ENCODE measurements at regions not wholly inside any gene's neighbourhood (a gene's known extent, or its start where the extent isn't known, plus 50 kb on each side); places are given as distances from the start of the nearest gene placed in this dataset.

DNA sequence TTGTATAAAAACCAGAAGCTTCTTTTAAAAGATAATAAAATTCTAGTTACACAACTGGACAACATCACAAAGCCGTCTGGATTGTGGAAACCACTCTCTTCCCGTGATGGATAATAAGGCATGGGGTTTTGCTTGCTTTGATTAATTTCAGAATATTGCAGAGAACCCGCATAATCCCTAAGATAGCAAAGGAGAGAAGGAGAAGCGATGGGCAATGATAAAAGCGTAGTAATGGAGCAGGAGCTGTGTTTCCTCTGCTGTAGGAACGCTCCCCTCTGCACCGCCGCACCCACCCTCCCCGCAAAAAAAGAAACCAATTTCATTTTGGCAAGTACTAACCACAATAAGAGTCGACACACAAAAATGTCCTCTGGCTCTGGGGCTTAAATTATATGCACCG, 340.9 kb upstream of the PSMD7 start:
- TF ChIP-seq EZH2 (IDR thresholded peaks at IDR 0.05; ENCODE audit: low read length, missing control alignments): no peak
- TF ChIP-seq, protein P1, sequence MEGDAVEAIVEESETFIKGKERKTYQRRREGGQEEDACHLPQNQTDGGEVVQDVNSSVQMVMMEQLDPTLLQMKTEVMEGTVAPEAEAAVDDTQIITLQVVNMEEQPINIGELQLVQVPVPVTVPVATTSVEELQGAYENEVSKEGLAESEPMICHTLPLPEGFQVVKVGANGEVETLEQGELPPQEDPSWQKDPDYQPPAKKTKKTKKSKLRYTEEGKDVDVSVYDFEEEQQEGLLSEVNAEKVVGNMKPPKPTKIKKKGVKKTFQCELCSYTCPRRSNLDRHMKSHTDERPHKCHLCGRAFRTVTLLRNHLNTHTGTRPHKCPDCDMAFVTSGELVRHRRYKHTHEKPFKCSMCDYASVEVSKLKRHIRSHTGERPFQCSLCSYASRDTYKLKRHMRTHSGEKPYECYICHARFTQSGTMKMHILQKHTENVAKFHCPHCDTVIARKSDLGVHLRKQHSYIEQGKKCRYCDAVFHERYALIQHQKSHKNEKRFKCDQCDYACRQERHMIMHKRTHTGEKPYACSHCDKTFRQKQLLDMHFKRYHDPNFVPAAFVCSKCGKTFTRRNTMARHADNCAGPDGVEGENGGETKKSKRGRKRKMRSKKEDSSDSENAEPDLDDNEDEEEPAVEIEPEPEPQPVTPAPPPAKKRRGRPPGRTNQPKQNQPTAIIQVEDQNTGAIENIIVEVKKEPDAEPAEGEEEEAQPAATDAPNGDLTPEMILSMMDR (conservative IDR thresholded peaks at IDR 0.05 in 1 of 2, IDR thresholded peaks at IDR 0.05 in 1 of 2; ENCODE audit: low read depth in 1 of 2, low read length in 2 of 2): no peak

Measured in fibroblast of lung (primary cell).